Activated CD8-positive, alpha-beta memory T cell treated with anti-CD3 and anti-CD28 coated beads, Interleukin-2, amount 50 U/mL, for 4 hours (primary cell): ENCODE measurements at regions not wholly inside any gene's neighbourhood (a gene's known extent, or its start where the extent isn't known, plus 50 kb on each side); places are given as distances from the start of the nearest gene placed in this dataset.

Source experiments
- DNase-seq: peaks from one replicate; pipeline ENCODE4 v3.0.0-alpha.2; 2020

- DNase-seq = no peak
These were observed 382.1 kb downstream of the BRINP1 start for GRCh38 chr9:118987167-118987566.

- DNase-seq = no peak
These were observed 378.3 kb downstream of the BRINP1 start for GRCh38 chr9:118990949-118991348.

- no peak for DNase-seq
These were observed 377.6 kb downstream of the BRINP1 start for GRCh38 chr9:118991366-118992285.

GRCh38 chr9:118992813-118993794 lies 376.1 kb downstream of the BRINP1 start:
- no peak for DNase-seq

- no peak for DNase-seq
These were observed 375.3 kb downstream of the BRINP1 start for GRCh38 chr9:118993965-118994364.

GRCh38 chr9:119002491-119002890 lies 366.7 kb downstream of the BRINP1 start:
- DNase-seq = no peak

- no peak for DNase-seq
These were observed 366.0 kb downstream of the BRINP1 start for GRCh38 chr9:119003201-119003611.

- DNase-seq = no peak
These were observed 365.2 kb downstream of the BRINP1 start for GRCh38 chr9:119003882-119004617.

- no peak for DNase-seq
These were observed 364.6 kb downstream of the BRINP1 start for GRCh38 chr9:119004618-119004990.

- DNase-seq = no peak
These were observed 364.1 kb downstream of the BRINP1 start for GRCh38 chr9:119005162-119005561.

GRCh38 chr9:119009249-119009648 lies 360.0 kb downstream of the BRINP1 start:
- no peak for DNase-seq

GRCh38 chr9:119020284-119020683 lies 349.0 kb downstream of the BRINP1 start:
- no peak for DNase-seq

GRCh38 chr9:119020730-119021333 lies 348.4 kb downstream of the BRINP1 start:
- DNase-seq = no peak

GRCh38 chr9:119026120-119026519 lies 343.1 kb downstream of the BRINP1 start:
- DNase-seq = no peak

GRCh38 chr9:119027901-119028699 lies 341.1 kb downstream of the BRINP1 start:
- DNase-seq = no peak

GRCh38 chr9:119029886-119030285 lies 339.3 kb downstream of the BRINP1 start:
- no peak for DNase-seq

- DNase-seq = no peak
These were observed 335.6 kb downstream of the BRINP1 start for GRCh38 chr9:119033596-119033995.

GRCh38 chr9:119036969-119037368 lies 332.3 kb downstream of the BRINP1 start:
- no peak for DNase-seq

GRCh38 chr9:119043996-119044395 lies 325.2 kb downstream of the BRINP1 start:
- no peak for DNase-seq

GRCh38 chr9:119044806-119045205 lies 324.4 kb downstream of the BRINP1 start:
- DNase-seq = no peak

- DNase-seq = no peak
These were observed 321.5 kb downstream of the BRINP1 start for GRCh38 chr9:119047513-119048307.
